Activated CD8-positive, alpha-beta memory T cell treated with anti-CD3 and anti-CD28 coated beads for 48 hours (primary cell): ENCODE measurements at regions not wholly inside any gene's neighbourhood (a gene's known extent, or its start where the extent isn't known, plus 50 kb on each side); places are given as distances from the start of the nearest gene placed in this dataset.
"Not testable (repeated sequence)": the region's sequence is repeated elsewhere in the genome, so short reads cannot be mapped to it uniquely, and the experiment has no call there.

Experiments used
- DNase-seq, 3 experiments: peaks; one replicate each; pipeline ENCODE4 v3.0.0-alpha.2; 2020; ENCODE audit warnings: low read depth in 2 of 3, low spot score in 2 of 3

DNA sequence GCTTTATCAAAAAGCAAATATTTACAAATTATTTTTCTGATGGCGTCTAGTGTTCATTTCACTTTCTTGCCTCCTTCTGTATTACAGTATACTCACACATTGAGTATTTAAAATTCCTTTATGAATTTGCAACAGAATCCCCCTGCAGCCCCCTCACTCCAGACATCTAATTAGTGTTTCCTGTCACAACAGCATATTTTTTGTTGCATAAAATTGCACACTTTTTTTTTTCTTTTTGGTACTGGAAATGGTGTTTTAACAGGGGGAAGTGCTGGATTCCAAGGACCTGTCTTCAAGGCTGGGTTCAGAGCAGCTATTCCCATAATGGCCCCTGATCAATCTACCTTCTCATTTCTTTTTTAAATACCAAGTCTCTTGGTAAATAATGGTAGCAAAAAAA is 184.3 kb upstream of the HMCN1 start:
- DNase-seq, result no peak

- no peak for DNase-seq
Observed at GRCh38 chr1:185546029-185546428, 188.2 kb upstream of the HMCN1 start.

DNA sequence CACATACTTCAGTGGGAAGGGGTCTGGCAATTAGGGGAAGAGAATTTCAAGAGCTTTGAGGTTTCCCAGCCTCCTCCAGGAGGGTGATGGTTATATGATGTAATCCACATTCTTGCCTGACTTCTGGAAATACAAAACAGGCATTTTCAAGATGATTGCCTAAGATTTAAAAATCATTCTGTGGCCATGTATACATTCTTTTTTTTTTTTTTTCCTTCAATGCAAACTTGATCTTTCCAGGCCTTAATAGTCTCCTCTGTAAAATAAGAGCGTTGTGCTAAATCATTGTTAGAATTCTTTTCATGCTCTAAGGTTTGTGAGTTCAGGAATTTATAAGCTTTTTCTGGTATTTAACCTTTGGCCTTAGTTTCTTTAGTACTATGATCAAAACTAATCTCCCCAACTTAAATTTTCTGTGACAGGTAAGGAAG is 192.3 kb upstream of the HMCN1 start:
- DNase-seq, result no peak

- no peak for DNase-seq
Observed at GRCh38 chr1:185540295-185540694, 193.9 kb upstream of the HMCN1 start.

DNA sequence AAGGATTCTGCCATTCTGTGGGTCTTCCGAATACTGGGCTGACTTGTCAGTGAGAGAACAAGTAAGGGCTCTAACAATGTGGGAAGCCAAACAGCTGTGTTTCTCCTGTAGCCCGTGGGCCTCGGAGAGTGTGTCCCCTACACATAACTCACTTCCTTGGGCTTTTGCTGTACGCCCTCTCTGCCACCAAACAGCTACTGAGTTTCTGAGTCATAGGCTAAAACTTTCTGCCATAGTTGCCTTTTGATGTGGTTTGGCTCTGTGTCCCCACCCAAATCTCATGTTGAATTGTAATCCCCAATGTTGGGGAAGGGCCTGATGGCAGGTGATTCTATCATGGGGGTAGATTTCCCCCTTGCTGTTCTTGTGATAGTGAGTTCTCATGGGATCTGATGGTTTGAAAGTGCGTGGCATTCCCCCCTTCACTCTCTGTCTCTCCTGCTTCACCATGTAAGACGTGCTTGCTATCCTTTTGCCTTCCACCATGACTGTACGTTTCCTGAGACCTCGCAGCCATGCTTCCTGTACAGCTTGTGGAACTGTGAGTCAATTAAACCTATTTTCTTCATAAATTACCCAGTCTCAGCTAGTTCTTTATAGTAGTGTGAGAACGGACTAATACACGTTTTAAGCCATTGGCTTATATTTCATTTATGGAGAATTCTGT is 194.8 kb upstream of the HMCN1 start:
- DNase-seq, result no peak

- not testable (repeated sequence) for DNase-seq
Observed at GRCh38 chr1:185538309-185538898, 195.8 kb upstream of the HMCN1 start.

DNA sequence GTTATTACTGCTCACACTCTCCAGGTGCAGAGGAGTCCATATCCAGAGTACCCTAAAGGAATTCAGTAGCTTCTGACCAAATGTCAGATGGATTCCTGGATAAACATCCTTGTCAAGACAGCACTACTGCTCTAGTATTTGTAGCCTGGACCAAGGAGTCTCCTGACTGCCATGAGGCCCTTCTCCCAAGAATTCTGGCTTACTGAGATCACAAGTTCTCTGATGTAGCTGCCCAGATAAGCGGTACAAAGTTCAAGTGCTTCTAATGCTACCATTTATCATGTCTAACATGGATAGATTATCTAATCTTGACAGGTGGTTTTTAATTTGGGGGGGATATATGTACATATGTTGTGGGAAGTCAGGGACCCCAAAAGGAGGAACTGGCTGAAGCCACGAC is 196.6 kb upstream of the HMCN1 start:
- DNase-seq, result no peak

GRCh38 chr1:185536165-185536920 is 197.8 kb upstream of the HMCN1 start:
- DNase-seq, result no peak

DNA sequence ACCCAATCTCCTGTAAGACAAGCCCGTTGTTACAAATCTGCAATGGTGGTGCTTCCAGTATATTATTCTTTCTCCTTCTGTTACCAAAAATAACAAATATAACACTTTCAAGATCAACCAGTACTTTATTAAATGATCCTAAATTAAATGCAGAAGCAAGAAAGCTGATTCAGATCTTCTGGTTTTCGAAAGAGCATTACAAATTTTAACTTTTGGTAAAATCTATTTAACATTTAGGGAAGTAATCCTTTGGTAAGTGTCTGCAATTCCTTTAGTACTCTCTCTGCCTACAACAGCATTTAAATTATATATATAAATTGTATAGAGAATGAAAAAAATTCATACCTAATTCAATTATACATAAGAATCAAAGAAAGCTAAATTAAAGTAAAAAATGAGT is 198.6 kb upstream of the HMCN1 start:
- DNase-seq, result no peak

GRCh38 chr1:185534801-185535200 is 199.4 kb upstream of the HMCN1 start:
- DNase-seq, result no peak

DNA sequence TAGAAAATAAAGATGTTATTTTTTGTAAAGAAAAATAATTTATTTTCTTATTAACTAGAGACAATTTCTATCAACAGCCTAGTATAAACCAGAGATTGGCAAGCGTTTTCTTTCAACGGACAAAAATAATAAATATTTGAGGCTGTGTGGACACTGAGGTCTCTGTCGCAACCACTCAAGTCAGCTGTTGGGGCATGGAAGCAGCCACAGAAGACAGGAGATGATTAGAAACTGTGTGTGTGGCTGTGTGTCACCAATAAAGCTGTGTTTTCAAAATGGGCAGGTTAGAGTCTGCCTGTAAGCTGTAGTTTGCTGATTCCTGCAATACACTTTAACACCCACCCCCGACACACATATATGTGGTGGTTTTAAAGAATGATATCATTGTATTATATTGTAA is 200.6 kb upstream of the HMCN1 start:
- no peak for DNase-seq

DNA sequence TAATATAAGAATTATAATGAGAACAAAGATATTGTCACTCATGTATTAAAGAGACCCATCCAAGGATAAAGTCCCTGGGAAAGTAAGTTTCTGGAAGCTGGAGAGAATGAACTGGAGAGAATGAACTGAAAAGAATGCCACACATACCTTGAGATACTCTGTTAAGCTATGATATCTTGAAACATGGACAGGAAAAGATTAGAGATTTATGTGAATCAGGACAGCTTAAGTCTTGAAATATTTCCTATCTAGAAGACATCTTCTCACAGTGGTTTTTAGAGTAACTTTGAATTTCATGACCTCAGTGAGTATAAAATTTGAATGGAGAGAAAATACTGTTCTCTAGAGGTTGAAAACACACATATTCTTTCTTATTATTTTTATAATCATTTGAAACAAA is 201.3 kb upstream of the HMCN1 start:
- no peak for DNase-seq

- no peak for DNase-seq
Observed at GRCh38 chr1:185531838-185532237, 202.4 kb upstream of the HMCN1 start.

- no peak for DNase-seq
Observed at GRCh38 chr1:185530215-185530614, 204.0 kb upstream of the HMCN1 start.

DNA sequence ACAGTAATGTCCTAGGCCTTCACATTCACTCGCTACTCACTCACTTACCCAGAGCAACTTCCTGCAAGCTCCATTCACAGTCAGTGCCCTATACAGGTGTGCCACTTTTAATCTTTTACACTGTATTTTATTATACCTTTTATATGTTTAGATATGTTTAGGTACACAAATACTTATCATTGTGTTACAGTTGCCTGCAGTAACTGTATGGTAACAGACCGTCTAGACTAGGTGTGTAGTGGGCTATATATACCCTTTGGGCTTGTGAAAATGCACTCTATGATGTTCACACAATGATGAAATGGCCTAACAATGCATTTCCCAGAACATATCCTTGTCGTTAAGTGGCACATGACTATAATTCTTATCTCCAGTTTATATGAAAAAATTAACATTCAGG is 204.5 kb upstream of the HMCN1 start:
- no peak for DNase-seq

GRCh38 chr1:185528084-185528676 is 206.0 kb upstream of the HMCN1 start:
- DNase-seq, result no peak

DNA sequence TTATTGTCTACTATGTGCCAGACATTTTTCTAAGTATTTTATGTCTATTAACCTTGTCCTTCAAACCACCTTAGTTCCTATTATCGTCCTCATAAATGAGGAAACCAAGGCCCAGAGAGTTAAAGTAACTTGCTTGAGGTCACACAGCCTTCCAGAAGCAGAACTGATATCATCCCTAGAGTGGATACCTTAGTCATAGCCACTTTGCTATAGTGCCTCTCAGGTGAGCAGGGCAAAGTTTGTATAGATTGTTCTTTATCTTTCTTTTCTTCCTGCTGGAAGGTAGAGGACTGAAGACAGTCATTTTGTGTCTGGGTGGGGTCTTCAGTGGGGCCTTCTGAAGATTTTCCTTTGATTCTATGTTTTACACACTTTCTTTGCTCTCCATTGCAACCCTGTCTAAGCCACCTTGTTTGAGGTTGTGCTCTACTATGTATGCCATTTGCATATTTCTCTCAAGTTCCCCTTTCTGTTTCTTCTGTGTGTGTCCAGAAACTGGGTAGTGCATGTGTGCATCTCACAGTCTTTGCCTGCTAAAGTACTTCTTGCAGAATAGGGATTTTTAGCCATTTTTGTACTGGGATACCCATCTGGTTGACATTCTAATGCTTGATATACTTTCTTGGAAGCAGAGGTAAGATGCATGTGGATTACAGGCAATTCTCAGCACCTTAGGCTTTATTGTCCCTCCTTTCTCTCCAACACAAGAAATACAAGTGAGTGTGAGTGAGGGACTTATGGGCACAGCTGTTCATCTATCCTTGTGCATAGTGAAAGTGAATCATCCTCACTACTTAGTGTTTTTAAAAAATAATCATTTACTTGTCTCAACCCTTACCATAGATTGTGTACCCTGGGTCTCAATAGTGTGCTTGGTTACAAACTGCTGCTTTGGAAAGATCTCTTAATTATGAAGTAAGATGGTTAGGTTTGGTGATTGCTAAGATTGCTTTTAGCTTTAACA is 207.6 kb upstream of the HMCN1 start:
- DNase-seq, result no peak

- DNase-seq, result no peak
Observed at GRCh38 chr1:185520188-185520920, 203.3 kb upstream of the IVNS1ABP start.

GRCh38 chr1:185517808-185518419 is 200.9 kb upstream of the IVNS1ABP start:
- DNase-seq, result no peak

DNA sequence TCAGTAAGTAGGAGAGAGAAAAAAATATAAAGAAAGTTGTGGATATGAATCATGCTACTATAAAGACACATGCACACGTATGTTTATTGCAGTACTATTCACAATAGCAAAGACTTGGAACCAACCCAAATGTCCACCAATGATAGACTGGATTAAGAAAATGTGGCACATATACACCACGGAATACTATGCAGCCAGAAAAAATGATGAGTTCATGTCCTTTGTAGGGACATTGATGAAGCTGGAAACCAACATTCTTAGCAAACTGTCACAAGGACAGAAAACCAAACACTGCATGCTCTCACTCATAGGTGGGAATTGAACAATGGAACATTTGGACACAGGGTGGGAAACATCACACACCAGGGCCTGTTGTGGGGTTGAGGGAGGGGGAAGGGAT is 200.3 kb upstream of the IVNS1ABP start:
- DNase-seq, result not testable (repeated sequence)
